GM12873 (cell line): ENCODE measurements at regions not wholly inside any gene's neighbourhood (a gene's known extent, or its start where the extent isn't known, plus 50 kb on each side); places are given as distances from the start of the nearest gene placed in this dataset.

Experiments used
- TF ChIP-seq, protein P1 (sequence below): IDR thresholded peaks from 2 replicates; pipeline ENCODE4 v1.5.1; 2012; ENCODE audit warnings: low read depth, mild to moderate bottlenecking, moderate library complexity, low read length, control low read depth; ENCODE audit not compliant: insufficient read depth; ENCODE audit errors: missing control alignments

DNA sequence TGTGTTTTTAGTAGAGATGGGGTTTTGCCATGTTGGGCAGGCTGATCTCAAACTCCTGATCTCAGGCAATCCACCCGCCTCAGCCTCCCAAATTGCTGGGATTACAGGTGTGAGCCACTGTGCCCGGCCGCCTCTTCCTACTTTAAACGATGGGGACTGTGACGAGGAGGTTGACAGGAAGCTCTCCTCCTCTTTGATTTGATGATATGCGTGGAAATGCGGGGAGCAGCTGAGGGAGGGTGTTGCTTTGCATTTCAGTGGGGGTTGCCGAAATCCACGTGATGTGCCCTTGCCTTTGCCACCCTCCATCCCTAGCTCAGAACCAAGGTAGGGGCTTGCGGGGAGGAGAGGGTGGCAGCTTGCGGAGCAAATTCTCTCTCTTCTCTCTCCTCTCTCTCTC, 189.6 kb downstream of the AACS start:
- TF ChIP-seq, protein P1, sequence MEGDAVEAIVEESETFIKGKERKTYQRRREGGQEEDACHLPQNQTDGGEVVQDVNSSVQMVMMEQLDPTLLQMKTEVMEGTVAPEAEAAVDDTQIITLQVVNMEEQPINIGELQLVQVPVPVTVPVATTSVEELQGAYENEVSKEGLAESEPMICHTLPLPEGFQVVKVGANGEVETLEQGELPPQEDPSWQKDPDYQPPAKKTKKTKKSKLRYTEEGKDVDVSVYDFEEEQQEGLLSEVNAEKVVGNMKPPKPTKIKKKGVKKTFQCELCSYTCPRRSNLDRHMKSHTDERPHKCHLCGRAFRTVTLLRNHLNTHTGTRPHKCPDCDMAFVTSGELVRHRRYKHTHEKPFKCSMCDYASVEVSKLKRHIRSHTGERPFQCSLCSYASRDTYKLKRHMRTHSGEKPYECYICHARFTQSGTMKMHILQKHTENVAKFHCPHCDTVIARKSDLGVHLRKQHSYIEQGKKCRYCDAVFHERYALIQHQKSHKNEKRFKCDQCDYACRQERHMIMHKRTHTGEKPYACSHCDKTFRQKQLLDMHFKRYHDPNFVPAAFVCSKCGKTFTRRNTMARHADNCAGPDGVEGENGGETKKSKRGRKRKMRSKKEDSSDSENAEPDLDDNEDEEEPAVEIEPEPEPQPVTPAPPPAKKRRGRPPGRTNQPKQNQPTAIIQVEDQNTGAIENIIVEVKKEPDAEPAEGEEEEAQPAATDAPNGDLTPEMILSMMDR, result no peak

DNA sequence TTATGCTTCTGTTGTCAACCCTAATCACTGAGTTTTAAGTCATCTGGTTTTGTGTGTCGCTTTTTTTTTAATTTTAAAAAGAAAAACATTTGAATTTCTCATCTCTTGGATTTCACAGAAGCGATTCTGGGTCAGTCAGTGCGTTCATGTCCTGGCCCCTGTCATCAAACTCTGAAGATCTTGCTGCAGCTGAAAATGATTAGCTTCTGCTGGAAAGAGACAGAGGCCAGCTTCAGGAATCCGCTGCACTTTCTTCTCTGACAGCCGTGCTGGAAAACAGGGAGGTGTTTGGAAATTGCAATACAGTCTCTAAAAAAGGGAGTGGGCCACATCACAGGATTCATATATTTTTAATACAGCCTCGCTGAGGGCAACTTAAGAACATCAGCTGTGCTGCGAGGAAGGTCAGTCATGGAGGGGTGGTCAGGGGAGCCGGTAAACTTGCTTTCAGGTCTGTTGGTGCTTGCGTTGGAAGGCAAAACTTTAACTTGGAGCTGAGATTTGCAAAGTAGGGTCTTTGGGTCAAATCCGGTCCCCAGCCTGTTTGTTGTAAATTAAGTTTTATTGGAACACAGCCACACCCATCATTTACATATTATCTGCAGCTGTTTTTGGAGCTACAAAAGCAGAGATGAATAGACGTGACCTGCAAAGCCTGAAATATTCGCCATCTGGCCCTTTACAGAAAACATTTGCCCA, 190.8 kb downstream of the AACS start:
- TF ChIP-seq, protein P1, result no peak

DNA sequence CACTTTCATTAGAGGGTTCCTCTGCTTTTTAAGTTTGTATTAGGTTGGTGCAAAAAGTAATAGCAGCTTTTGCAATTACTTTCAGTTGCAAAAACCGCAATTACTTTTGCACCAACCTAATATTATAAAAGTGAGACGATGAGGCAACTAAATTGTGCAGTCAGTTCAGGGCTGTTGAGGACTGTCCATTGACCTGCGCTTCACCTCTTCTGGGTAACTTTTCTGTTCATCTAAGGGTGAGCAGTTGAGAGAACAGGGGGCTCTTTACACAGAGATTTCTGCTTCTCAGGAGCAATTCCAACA, 191.3 kb downstream of the AACS start:
- TF ChIP-seq, protein P1, result no peak

DNA sequence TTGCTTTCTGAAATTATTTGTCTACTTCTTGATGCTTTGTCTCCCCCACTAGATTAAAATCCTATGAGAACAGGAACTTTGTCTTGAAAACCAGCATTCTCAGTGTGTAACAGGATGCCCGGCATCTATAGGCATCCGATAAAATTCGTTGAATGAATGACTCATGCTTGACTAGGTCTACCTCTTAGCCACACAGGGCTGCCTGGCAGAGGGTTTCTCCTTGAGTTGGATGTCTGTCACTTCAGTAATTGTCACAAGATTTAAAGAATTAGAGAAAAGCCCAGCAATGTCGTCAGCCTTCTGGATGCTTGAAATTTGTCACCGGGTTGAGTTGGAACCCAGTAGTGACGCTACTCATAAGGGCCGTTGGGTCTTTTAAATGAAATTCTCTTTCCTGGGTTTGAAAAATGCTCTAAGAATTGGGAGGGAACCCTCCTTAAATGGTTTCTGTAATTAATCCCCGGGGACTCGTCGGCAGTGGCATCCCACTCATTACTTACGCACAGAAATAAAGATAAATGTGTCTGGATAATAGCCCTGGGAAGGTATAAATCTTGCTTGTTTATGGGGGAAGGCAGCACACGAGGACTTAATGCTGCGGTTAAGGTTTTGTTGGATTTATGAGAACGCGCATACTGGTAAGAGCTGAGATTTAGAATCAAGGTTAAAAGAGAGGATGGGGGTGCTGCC, 194.1 kb downstream of the AACS start:
- TF ChIP-seq, protein P1, result no peak

DNA sequence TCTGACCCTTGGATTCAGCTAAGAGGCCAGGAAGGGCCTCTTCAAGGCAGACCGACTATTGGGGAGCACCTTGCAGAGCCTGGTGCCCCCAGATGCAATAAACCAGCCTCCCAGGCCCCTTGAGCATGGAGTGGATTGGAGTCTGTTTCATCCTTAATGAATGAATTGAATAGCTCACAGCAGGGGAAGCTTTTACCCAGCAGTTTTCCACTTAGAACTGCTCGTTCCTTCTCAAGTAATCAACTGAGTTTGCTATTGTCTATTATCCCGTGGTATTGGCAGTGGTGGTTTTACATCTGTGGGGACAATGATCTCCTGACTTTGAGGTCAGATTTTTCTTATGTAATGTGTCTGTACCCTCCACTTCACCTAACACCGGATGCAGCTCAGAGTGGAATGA, 197.6 kb downstream of the AACS start:
- TF ChIP-seq, protein P1, result no peak

DNA sequence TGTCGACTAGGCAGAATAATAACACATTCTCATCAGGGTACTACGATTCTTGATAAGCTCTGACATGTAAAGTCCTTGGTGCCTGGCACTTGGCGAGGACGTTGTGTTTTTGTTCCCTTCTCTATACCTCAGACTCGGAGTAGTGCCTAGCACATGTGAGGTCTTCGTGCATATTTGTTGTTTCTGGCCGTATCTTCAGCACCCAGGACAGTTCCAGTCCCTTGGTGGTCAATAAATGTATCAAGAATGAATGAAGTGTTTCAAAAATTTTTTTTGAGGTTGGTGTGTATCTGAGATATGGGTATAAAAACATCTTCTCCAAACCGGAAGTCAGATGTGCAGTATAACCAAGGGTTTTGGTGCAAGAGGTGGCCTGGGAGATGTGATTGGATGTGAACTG, 198.2 kb downstream of the AACS start:
- TF ChIP-seq, protein P1, result no peak

DNA sequence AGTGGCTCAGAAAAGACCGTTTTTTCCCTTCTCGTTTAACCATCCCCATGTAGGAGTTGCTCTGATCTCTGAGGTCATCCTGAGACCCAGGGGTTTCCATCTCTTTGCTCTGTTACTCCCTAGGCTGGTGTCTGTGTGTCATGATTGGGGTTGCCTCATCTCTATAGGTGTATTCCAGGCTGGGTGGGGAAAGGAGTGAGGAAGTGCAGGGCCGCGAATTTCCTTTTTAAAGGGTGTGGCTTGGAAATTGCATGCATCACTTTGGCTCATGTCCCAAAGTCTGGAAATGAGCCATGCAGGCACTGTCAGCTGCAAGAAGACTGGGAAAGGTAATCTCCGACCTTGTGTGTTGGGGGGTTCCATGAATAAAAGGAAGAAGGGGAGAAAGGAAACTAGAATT, 201.9 kb downstream of the AACS start:
- TF ChIP-seq, protein P1, result no peak
